HCT116 (cell line): ENCODE measurements at regions not wholly inside any gene's neighbourhood (a gene's known extent, or its start where the extent isn't known, plus 50 kb on each side); places are given as distances from the start of the nearest gene placed in this dataset.

Experiments used
- ATAC-seq: fragments of 200-7000 bp; cut with Tn5 transposase; 2 replicates; pipeline ENCODE4 v1.9.1; 2020; ENCODE audit warnings: mild to moderate bottlenecking, moderate library complexity
- BruUV-seq: library from RNA; stranded (reverse); fragments of 400-500 nt; replicated peaks from 2 replicates; lab custom pipeline; 2021; lab: Mats Ljungman, UMichigan
- CTCF ChIA-PET: fragments of 300-600 bp; sonication (Branson Sonifier 250); formaldehyde crosslinking; loops from one replicate; lab custom pipeline; 2021; ENCODE audit warnings: antibody characterized with exemption; lab: Charles Lee
- POLR2A ChIA-PET: fragments of 300-600, 350-600 bp; sonication (Branson Sonifier 250); formaldehyde crosslinking; loops from one replicate; lab custom pipeline; 2021; ENCODE audit warnings: antibody characterized with exemption; lab: Charles Lee
- RAD21 ChIA-PET, 2 experiments: fragments of 300-600 bp; sonication (Branson Sonifier 250); formaldehyde crosslinking; loops; one replicate each; lab custom pipeline; 2023; ENCODE audit warnings: low total read pairs in 2 of 2; ENCODE audit not compliant: uncharacterized antibody in 2 of 2, unreplicated experiment in 2 of 2, low non-redundant PET in 1 of 2; lab: Charles Lee
- DNase-seq: peaks from one replicate; pipeline ENCODE4 v3.0.0-alpha.2; 2010; ENCODE audit warnings: low read depth, low spot score
- H2AFZ ChIP-seq: fragments of 200-600 bp; shearing (Covaris generic), sonication (generic); 2 replicates; pipeline ENCODE4 v1.6.1; 2017; ENCODE audit warnings: low read depth, mixed run types, mixed read lengths, antibody characterized with exemption, low read length; ENCODE audit not compliant: poor library complexity, severe bottlenecking
- H3K27ac ChIP-seq: 2 replicates; pipeline ENCODE4 v1.5.1; 2012; ENCODE audit warnings: low read depth, low read length
- H3K27me3 ChIP-seq: fragments of 200-600 bp; sonication (generic); 2 replicates; pipeline ENCODE4 v1.6.1; 2016; ENCODE audit warnings: mixed run types, low read length, mixed read lengths; ENCODE audit not compliant: insufficient read depth
- H3K36me3 ChIP-seq, 2 experiments: fragments of 200-500 bp in 1 of 2; fragments of 200-600 bp in 1 of 2; sonication (Bioruptor generic) in 1 of 2; sonication (generic) in 1 of 2; 2 replicates each; pipeline versions ENCODE4 v1.5.1 to v1.6.1; 2014 to 2016; ENCODE audit warnings: low read length in 2 of 2, inconsistent platforms in 1 of 2, mixed read lengths in 1 of 2, mixed run types in 1 of 2; ENCODE audit not compliant: insufficient read depth in 2 of 2, control insufficient read depth in 1 of 2
- H3K4me1 ChIP-seq, 2 experiments: fragments of 200-600 bp in 1 of 2; sonication (generic) in 1 of 2; 2 replicates each; pipeline versions ENCODE4 v1.5.1 to v1.6.1; 2012 to 2017; ENCODE audit warnings: low read length in 2 of 2, inconsistent platforms in 1 of 2, mild to moderate bottlenecking in 1 of 2, mixed read lengths in 1 of 2, mixed run types in 1 of 2, moderate library complexity in 1 of 2; ENCODE audit not compliant: insufficient read depth in 2 of 2, control insufficient read depth in 1 of 2
- H3K4me2 ChIP-seq: fragments of 200-600 bp; sonication (generic); 2 replicates; pipeline ENCODE4 v1.6.1; 2017; ENCODE audit warnings: mixed run types, low read length, mixed read lengths
- H3K4me3 ChIP-seq, 2 experiments: fragments of 200-600 bp in 1 of 2; sonication (generic) in 1 of 2; replicated peaks in 1 of 2; 2 replicates each; pipeline ENCODE4 v1.5.1; 2011 to 2016; ENCODE audit warnings: low read length in 2 of 2, control low read depth in 1 of 2, low read depth in 1 of 2, mild to moderate bottlenecking in 1 of 2, mixed read lengths in 1 of 2, mixed run types in 1 of 2
- H3K79me2 ChIP-seq: fragments of 200-600 bp; sonication (generic); 2 replicates; pipeline ENCODE4 v1.6.1; 2017; ENCODE audit warnings: mild to moderate bottlenecking, mixed run types, low read length, moderate library complexity, mixed read lengths; ENCODE audit not compliant: insufficient read depth
- H3K9ac ChIP-seq: fragments of 200-600 bp; sonication (generic); 2 replicates; pipeline ENCODE4 v1.6.1; 2016; ENCODE audit warnings: low read length, mixed read lengths
- H3K9me2 ChIP-seq: fragments of 200-600 bp; sonication (generic), shearing (Covaris generic); 2 replicates; pipeline ENCODE4 v1.6.1; 2017; ENCODE audit warnings: mixed run types, mild to moderate bottlenecking, moderate library complexity; ENCODE audit not compliant: insufficient read depth
- H3K9me3 ChIP-seq, 2 experiments: fragments of 200-500 bp in 1 of 2; fragments of 200-600 bp in 1 of 2; sonication (Bioruptor generic) in 1 of 2; sonication (generic) in 1 of 2; 2 replicates each; pipeline ENCODE4 v1.6.1; 2014 to 2017; ENCODE audit warnings: low read length in 2 of 2, mixed read lengths in 2 of 2, inconsistent platforms in 1 of 2, low read depth in 1 of 2, mild to moderate bottlenecking in 1 of 2, mixed run types in 1 of 2, moderate library complexity in 1 of 2; ENCODE audit not compliant: control insufficient read depth in 1 of 2, insufficient read depth in 1 of 2
- H4K20me1 ChIP-seq: fragments of 200-600 bp; sonication (generic), shearing (Covaris generic); 2 replicates; pipeline ENCODE4 v1.6.1; 2017; ENCODE audit warnings: mixed run types, mild to moderate bottlenecking, moderate library complexity; ENCODE audit not compliant: insufficient read depth
- ATF3 ChIP-seq: IDR thresholded peaks from 2 replicates; pipeline ENCODE4 v1.6.1; 2012
- CBX3 ChIP-seq: IDR thresholded peaks from 2 replicates; pipeline ENCODE4 v1.6.1; 2012; ENCODE audit warnings: low read depth
- CEBPB ChIP-seq: IDR thresholded peaks from 2 replicates; pipeline ENCODE4 v1.6.1; 2012; ENCODE audit warnings: low read depth
- EGR1 ChIP-seq: IDR thresholded peaks from 2 replicates; pipeline ENCODE4 v1.6.1; 2012; ENCODE audit warnings: low read depth
- ELF1 ChIP-seq: IDR thresholded peaks from 2 replicates; pipeline ENCODE4 v1.6.1; 2012; ENCODE audit warnings: low read depth, borderline replicate concordance
- EZH2 ChIP-seq: fragments of 200-600 bp; sonication (generic); IDR thresholded peaks from 2 replicates; pipeline ENCODE4 v1.6.1; 2017; ENCODE audit warnings: antibody characterized with exemption, mixed run types
- EZH2phosphoT487 ChIP-seq: fragments of 200-600 bp; IDR thresholded peaks from 2 replicates; pipeline ENCODE4 v1.6.1; 2018; ENCODE audit warnings: antibody characterized with exemption, borderline replicate concordance
- FOSL1 ChIP-seq: IDR thresholded peaks from 2 replicates; pipeline ENCODE4 v1.6.1; 2012; ENCODE audit warnings: low read depth
- JUND ChIP-seq: IDR thresholded peaks from 2 replicates; pipeline ENCODE4 v1.6.1; 2012
- MAX ChIP-seq: IDR thresholded peaks from 2 replicates; pipeline ENCODE4 v1.6.1; 2012
- POLR2AphosphoS5 ChIP-seq: IDR thresholded peaks from 2 replicates; pipeline ENCODE4 v1.6.1; 2011; ENCODE audit warnings: mild to moderate bottlenecking, low read depth, low read length, moderate library complexity
- REST ChIP-seq: IDR thresholded peaks from 2 replicates; pipeline ENCODE4 v1.6.1; 2012; ENCODE audit warnings: low read depth
- SRF ChIP-seq: IDR thresholded peaks from 2 replicates; pipeline ENCODE4 v1.6.1; 2012; ENCODE audit warnings: low read depth
- TCF7L2 ChIP-seq: IDR thresholded peaks from 2 replicates; pipeline ENCODE4 v1.7.0; 2011; ENCODE audit warnings: borderline replicate concordance, inconsistent platforms; ENCODE audit not compliant: insufficient read depth, insufficient read length; ENCODE audit errors: extremely low read depth
- YY1 ChIP-seq: IDR thresholded peaks from 2 replicates; pipeline ENCODE4 v1.6.1; 2011; ENCODE audit warnings: low read length, low read depth, moderate library complexity, mild to moderate bottlenecking; ENCODE audit not compliant: insufficient replicate concordance; ENCODE audit errors: extremely low read depth
- ZBTB33 ChIP-seq: IDR thresholded peaks from 2 replicates; pipeline ENCODE4 v1.6.1; 2011; ENCODE audit warnings: mild to moderate bottlenecking, low read length, moderate library complexity; ENCODE audit not compliant: insufficient replicate concordance; ENCODE audit errors: extremely low read depth
- intact Hi-C: fragments of 100-400 bp; cut with micrococcal nuclease; formaldehyde crosslinking; loops from 2 replicates; pipeline ENCODE4 v1.10.0; 2022

GRCh38 chr21:38205940-38206339, 50.9 kb upstream of the KCNJ15 start:
- intact Hi-C loops: no loop called here
- no peak overlapping the region for H3K9ac ChIP-seq
- TF ChIP-seq REST (no peak), SRF (no peak), TCF7L2 (no peak), CEBPB (no peak), ZBTB33 (no peak), POLR2AphosphoS5 (no peak), FOSL1 (no peak), ELF1 (no peak), ATF3 (no peak), YY1 (no peak), EZH2 (no peak), JUND (no peak), MAX (no peak), CBX3 (no peak), EZH2phosphoT487 (no peak), EGR1 (no peak)
- H3K36me3 ChIP-seq: no peaks in the 10 kb centered on the region
- H3K27ac ChIP-seq: no peak overlapping the region
- H3K9me2 ChIP-seq: no peaks in the 10 kb centered on the region
- H3K4me2 ChIP-seq: no peak overlapping the region
- no peaks in the 10 kb centered on the region for H3K4me1 ChIP-seq
- no peaks in the 10 kb centered on the region; a peak in 1 of 4 replicates for H3K9me3 ChIP-seq
- DNase-seq (no peak), ATAC-seq (no peak)
- no peak overlapping the region for H2AFZ ChIP-seq
- POLR2A ChIA-PET: no interaction called here
- CTCF ChIA-PET: no interaction called here
- RAD21 ChIA-PET: no interaction called here
- BruUV-seq: no TSS peak
- no peak overlapping the region for H3K4me3 ChIP-seq
- H4K20me1 ChIP-seq: no peaks in the 10 kb centered on the region
- H3K79me2 ChIP-seq: no peaks in the 10 kb centered on the region
- no peaks in the 10 kb centered on the region for H3K27me3 ChIP-seq
